HCT116 (cell line): ENCODE measurements at regions not wholly inside any gene's neighbourhood (a gene's known extent, or its start where the extent isn't known, plus 50 kb on each side); places are given as distances from the start of the nearest gene placed in this dataset.

Experiments used
- ATAC-seq: fragments of 200-7000 bp; cut with Tn5 transposase; 2 replicates; pipeline ENCODE4 v1.9.1; 2020; ENCODE audit warnings: mild to moderate bottlenecking, moderate library complexity
- BruUV-seq: library from RNA; stranded (reverse); fragments of 400-500 nt; replicated peaks from 2 replicates; lab custom pipeline; 2021; lab: Mats Ljungman, UMichigan
- CTCF ChIA-PET: fragments of 300-600 bp; sonication (Branson Sonifier 250); formaldehyde crosslinking; loops from one replicate; lab custom pipeline; 2021; ENCODE audit warnings: antibody characterized with exemption; lab: Charles Lee
- POLR2A ChIA-PET: fragments of 300-600, 350-600 bp; sonication (Branson Sonifier 250); formaldehyde crosslinking; loops from one replicate; lab custom pipeline; 2021; ENCODE audit warnings: antibody characterized with exemption; lab: Charles Lee
- RAD21 ChIA-PET, 2 experiments: fragments of 300-600 bp; sonication (Branson Sonifier 250); formaldehyde crosslinking; loops; one replicate each; lab custom pipeline; 2023; ENCODE audit warnings: low total read pairs in 2 of 2; ENCODE audit not compliant: uncharacterized antibody in 2 of 2, unreplicated experiment in 2 of 2, low non-redundant PET in 1 of 2; lab: Charles Lee
- DNase-seq: peaks from one replicate; pipeline ENCODE4 v3.0.0-alpha.2; 2010; ENCODE audit warnings: low read depth, low spot score
- H2AFZ ChIP-seq: fragments of 200-600 bp; shearing (Covaris generic), sonication (generic); 2 replicates; pipeline ENCODE4 v1.6.1; 2017; ENCODE audit warnings: low read depth, mixed run types, mixed read lengths, antibody characterized with exemption, low read length; ENCODE audit not compliant: poor library complexity, severe bottlenecking
- H3K27ac ChIP-seq: 2 replicates; pipeline ENCODE4 v1.5.1; 2012; ENCODE audit warnings: low read depth, low read length
- H3K27me3 ChIP-seq: fragments of 200-600 bp; sonication (generic); 2 replicates; pipeline ENCODE4 v1.6.1; 2016; ENCODE audit warnings: mixed run types, low read length, mixed read lengths; ENCODE audit not compliant: insufficient read depth
- H3K36me3 ChIP-seq, 2 experiments: fragments of 200-500 bp in 1 of 2; fragments of 200-600 bp in 1 of 2; sonication (Bioruptor generic) in 1 of 2; sonication (generic) in 1 of 2; 2 replicates each; pipeline versions ENCODE4 v1.5.1 to v1.6.1; 2014 to 2016; ENCODE audit warnings: low read length in 2 of 2, inconsistent platforms in 1 of 2, mixed read lengths in 1 of 2, mixed run types in 1 of 2; ENCODE audit not compliant: insufficient read depth in 2 of 2, control insufficient read depth in 1 of 2
- H3K4me1 ChIP-seq, 2 experiments: fragments of 200-600 bp in 1 of 2; sonication (generic) in 1 of 2; 2 replicates each; pipeline versions ENCODE4 v1.5.1 to v1.6.1; 2012 to 2017; ENCODE audit warnings: low read length in 2 of 2, inconsistent platforms in 1 of 2, mild to moderate bottlenecking in 1 of 2, mixed read lengths in 1 of 2, mixed run types in 1 of 2, moderate library complexity in 1 of 2; ENCODE audit not compliant: insufficient read depth in 2 of 2, control insufficient read depth in 1 of 2
- H3K4me2 ChIP-seq: fragments of 200-600 bp; sonication (generic); 2 replicates; pipeline ENCODE4 v1.6.1; 2017; ENCODE audit warnings: mixed run types, low read length, mixed read lengths
- H3K4me3 ChIP-seq, 2 experiments: fragments of 200-600 bp in 1 of 2; sonication (generic) in 1 of 2; replicated peaks in 1 of 2; 2 replicates each; pipeline ENCODE4 v1.5.1; 2011 to 2016; ENCODE audit warnings: low read length in 2 of 2, control low read depth in 1 of 2, low read depth in 1 of 2, mild to moderate bottlenecking in 1 of 2, mixed read lengths in 1 of 2, mixed run types in 1 of 2
- H3K79me2 ChIP-seq: fragments of 200-600 bp; sonication (generic); 2 replicates; pipeline ENCODE4 v1.6.1; 2017; ENCODE audit warnings: mild to moderate bottlenecking, mixed run types, low read length, moderate library complexity, mixed read lengths; ENCODE audit not compliant: insufficient read depth
- H3K9ac ChIP-seq: fragments of 200-600 bp; sonication (generic); 2 replicates; pipeline ENCODE4 v1.6.1; 2016; ENCODE audit warnings: low read length, mixed read lengths
- H3K9me2 ChIP-seq: fragments of 200-600 bp; sonication (generic), shearing (Covaris generic); 2 replicates; pipeline ENCODE4 v1.6.1; 2017; ENCODE audit warnings: mixed run types, mild to moderate bottlenecking, moderate library complexity; ENCODE audit not compliant: insufficient read depth
- H3K9me3 ChIP-seq, 2 experiments: fragments of 200-500 bp in 1 of 2; fragments of 200-600 bp in 1 of 2; sonication (Bioruptor generic) in 1 of 2; sonication (generic) in 1 of 2; 2 replicates each; pipeline ENCODE4 v1.6.1; 2014 to 2017; ENCODE audit warnings: low read length in 2 of 2, mixed read lengths in 2 of 2, inconsistent platforms in 1 of 2, low read depth in 1 of 2, mild to moderate bottlenecking in 1 of 2, mixed run types in 1 of 2, moderate library complexity in 1 of 2; ENCODE audit not compliant: control insufficient read depth in 1 of 2, insufficient read depth in 1 of 2
- H4K20me1 ChIP-seq: fragments of 200-600 bp; sonication (generic), shearing (Covaris generic); 2 replicates; pipeline ENCODE4 v1.6.1; 2017; ENCODE audit warnings: mixed run types, mild to moderate bottlenecking, moderate library complexity; ENCODE audit not compliant: insufficient read depth
- CBX3 ChIP-seq: IDR thresholded peaks from 2 replicates; pipeline ENCODE4 v1.6.1; 2012; ENCODE audit warnings: low read depth
- CEBPB ChIP-seq: IDR thresholded peaks from 2 replicates; pipeline ENCODE4 v1.6.1; 2012; ENCODE audit warnings: low read depth
- CTCF ChIP-seq, 3 experiments: fragments of 200-600 bp in 1 of 3; sonication (generic) in 1 of 3; IDR thresholded peaks in 2 of 3; conservative IDR thresholded peaks in 1 of 3; 2 replicates each; pipeline ENCODE4 v1.5.1; 2012 to 2017; ENCODE audit warnings: low read depth in 2 of 3, low read length in 2 of 3, antibody characterized with exemption in 1 of 3, borderline replicate concordance in 1 of 3, control low read depth in 1 of 3, mild to moderate bottlenecking in 1 of 3, mixed read lengths in 1 of 3, mixed run types in 1 of 3, moderate library complexity in 1 of 3; ENCODE audit not compliant: insufficient read depth in 1 of 3
- EGR1 ChIP-seq: IDR thresholded peaks from 2 replicates; pipeline ENCODE4 v1.6.1; 2012; ENCODE audit warnings: low read depth
- EZH2 ChIP-seq: fragments of 200-600 bp; sonication (generic); IDR thresholded peaks from 2 replicates; pipeline ENCODE4 v1.6.1; 2017; ENCODE audit warnings: antibody characterized with exemption, mixed run types
- EZH2phosphoT487 ChIP-seq: fragments of 200-600 bp; IDR thresholded peaks from 2 replicates; pipeline ENCODE4 v1.6.1; 2018; ENCODE audit warnings: antibody characterized with exemption, borderline replicate concordance
- FOSL1 ChIP-seq: IDR thresholded peaks from 2 replicates; pipeline ENCODE4 v1.6.1; 2012; ENCODE audit warnings: low read depth
- JUND ChIP-seq: IDR thresholded peaks from 2 replicates; pipeline ENCODE4 v1.6.1; 2012
- MAX ChIP-seq: IDR thresholded peaks from 2 replicates; pipeline ENCODE4 v1.6.1; 2012
- POLR2A ChIP-seq: IDR thresholded peaks from 2 replicates; pipeline ENCODE4 v1.7.0; 2011; ENCODE audit warnings: borderline replicate concordance; ENCODE audit not compliant: insufficient read depth, insufficient read length; ENCODE audit errors: extremely low read depth
- POLR2AphosphoS5 ChIP-seq: IDR thresholded peaks from 2 replicates; pipeline ENCODE4 v1.6.1; 2011; ENCODE audit warnings: mild to moderate bottlenecking, low read depth, low read length, moderate library complexity
- RAD21 ChIP-seq: IDR thresholded peaks from 2 replicates; pipeline ENCODE4 v1.6.1; 2012; ENCODE audit warnings: low read depth, mild to moderate bottlenecking
- REST ChIP-seq: IDR thresholded peaks from 2 replicates; pipeline ENCODE4 v1.6.1; 2012; ENCODE audit warnings: low read depth
- SP1 ChIP-seq: IDR thresholded peaks from 2 replicates; pipeline ENCODE4 v1.6.1; 2012; ENCODE audit warnings: low read depth
- TCF7L2 ChIP-seq: IDR thresholded peaks from 2 replicates; pipeline ENCODE4 v1.7.0; 2011; ENCODE audit warnings: borderline replicate concordance, inconsistent platforms; ENCODE audit not compliant: insufficient read depth, insufficient read length; ENCODE audit errors: extremely low read depth
- YY1 ChIP-seq: IDR thresholded peaks from 2 replicates; pipeline ENCODE4 v1.6.1; 2011; ENCODE audit warnings: low read length, low read depth, moderate library complexity, mild to moderate bottlenecking; ENCODE audit not compliant: insufficient replicate concordance; ENCODE audit errors: extremely low read depth
- ZBTB33 ChIP-seq: IDR thresholded peaks from 2 replicates; pipeline ENCODE4 v1.6.1; 2011; ENCODE audit warnings: mild to moderate bottlenecking, low read length, moderate library complexity; ENCODE audit not compliant: insufficient replicate concordance; ENCODE audit errors: extremely low read depth
- ZNF274 ChIP-seq: fragments of 200-500 bp; sonication (Bioruptor generic); IDR thresholded peaks from 2 replicates; pipeline ENCODE4 v1.6.1; 2014; ENCODE audit warnings: mild to moderate bottlenecking, low read depth, low read length, inconsistent platforms
- intact Hi-C: fragments of 100-400 bp; cut with micrococcal nuclease; formaldehyde crosslinking; loops from 2 replicates; pipeline ENCODE4 v1.10.0; 2022

- H3K9me2 ChIP-seq, result no peaks in the 10 kb centered on the region
- RAD21 ChIA-PET, result no interaction called here
- H3K27ac ChIP-seq, result no peak overlapping the region
- no peaks in the 10 kb centered on the region for H3K79me2 ChIP-seq
- BruUV-seq, result no TSS peak
- no peaks in the 10 kb centered on the region for H3K4me1 ChIP-seq
- no peaks in the 10 kb centered on the region for H3K9me3 ChIP-seq
- DNase-seq (no peak), ATAC-seq (no peak)
- no peaks in the 10 kb centered on the region for H3K36me3 ChIP-seq
- TF ChIP-seq REST (no peak), TCF7L2 (no peak), CEBPB (no peak), EGR1 (no peak), ZBTB33 (no peak), POLR2A (no peak), MAX (no peak), FOSL1 (no peak), CTCF (IDR thresholded peaks at IDR 0.05 in 2 of 3, conservative IDR thresholded peaks at IDR 0.05 in 1 of 3; ENCODE audit: borderline replicate concordance in 1 of 3, insufficient read depth in 1 of 3, low read depth in 2 of 3, low read length in 2 of 3) (no peak), EZH2 (no peak), ZNF274 (no peak), RAD21 (no peak), CBX3 (no peak), POLR2AphosphoS5 (no peak), YY1 (no peak), SP1 (no peak), JUND (no peak), EZH2phosphoT487 (no peak)
- H3K4me2 ChIP-seq, result no peak overlapping the region
- intact Hi-C loops, result no loop called here
- H4K20me1 ChIP-seq, result no peaks in the 10 kb centered on the region
- no peak overlapping the region for H3K9ac ChIP-seq
- H3K27me3 ChIP-seq, result no peaks in the 10 kb centered on the region; the same call in 1 of the 2 replicates
- H3K4me3 ChIP-seq, result no peak overlapping the region
- H2AFZ ChIP-seq, result no peak overlapping the region
- CTCF ChIA-PET, result no interaction called here
- POLR2A ChIA-PET, result no interaction called here
These were observed 64.1 kb upstream of the CLVS2 start for GRCh38 chr6:122931916-122932315.
